Ishikawa (cell line): ENCODE measurements at regions not wholly inside any gene's neighbourhood (a gene's known extent, or its start where the extent isn't known, plus 50 kb on each side); places are given as distances from the start of the nearest gene placed in this dataset.

Experiments used
- CEBPB ChIP-seq: IDR thresholded peaks from 2 replicates; pipeline ENCODE4 v1.6.1; 2012
- CREB1 ChIP-seq: IDR thresholded peaks from 2 replicates; pipeline ENCODE4 v1.6.1; 2012; ENCODE audit warnings: low read depth
- EGR1 ChIP-seq: IDR thresholded peaks from 2 replicates; pipeline ENCODE4 v1.6.1; 2012
- EP300 ChIP-seq: IDR thresholded peaks from 2 replicates; pipeline ENCODE4 v1.6.1; 2012; ENCODE audit warnings: borderline replicate concordance
- FOXM1 ChIP-seq: IDR thresholded peaks from 2 replicates; pipeline ENCODE4 v1.6.1; 2012; ENCODE audit warnings: low read depth, borderline replicate concordance
- MAX ChIP-seq: IDR thresholded peaks from 2 replicates; pipeline ENCODE4 v1.6.1; 2012
- NFIC ChIP-seq: IDR thresholded peaks from 2 replicates; pipeline ENCODE4 v1.6.1; 2012
- RAD21 ChIP-seq: IDR thresholded peaks from 2 replicates; pipeline ENCODE4 v1.6.1; 2012; ENCODE audit warnings: low read depth
- TAF1 ChIP-seq: IDR thresholded peaks from 2 replicates; pipeline ENCODE4 v1.6.1; 2012; ENCODE audit warnings: low read depth, mild to moderate bottlenecking
- TCF12 ChIP-seq: IDR thresholded peaks from 2 replicates; pipeline ENCODE4 v1.6.1; 2012; ENCODE audit warnings: low read depth
- TEAD4 ChIP-seq: IDR thresholded peaks from 2 replicates; pipeline ENCODE4 v1.6.1; 2012
- USF1 ChIP-seq: IDR thresholded peaks from 2 replicates; pipeline ENCODE4 v1.6.1; 2012
- YY1 ChIP-seq: IDR thresholded peaks from 2 replicates; pipeline ENCODE4 v1.6.1; 2012; ENCODE audit warnings: low read depth
- ZBTB7A ChIP-seq: IDR thresholded peaks from 2 replicates; pipeline ENCODE4 v1.6.1; 2012; ENCODE audit warnings: low read depth
- TF ChIP-seq, protein P1 (sequence below): IDR thresholded peaks from 2 replicates; pipeline ENCODE4 v1.6.1; 2012; ENCODE audit warnings: low read depth, mild to moderate bottlenecking

DNA sequence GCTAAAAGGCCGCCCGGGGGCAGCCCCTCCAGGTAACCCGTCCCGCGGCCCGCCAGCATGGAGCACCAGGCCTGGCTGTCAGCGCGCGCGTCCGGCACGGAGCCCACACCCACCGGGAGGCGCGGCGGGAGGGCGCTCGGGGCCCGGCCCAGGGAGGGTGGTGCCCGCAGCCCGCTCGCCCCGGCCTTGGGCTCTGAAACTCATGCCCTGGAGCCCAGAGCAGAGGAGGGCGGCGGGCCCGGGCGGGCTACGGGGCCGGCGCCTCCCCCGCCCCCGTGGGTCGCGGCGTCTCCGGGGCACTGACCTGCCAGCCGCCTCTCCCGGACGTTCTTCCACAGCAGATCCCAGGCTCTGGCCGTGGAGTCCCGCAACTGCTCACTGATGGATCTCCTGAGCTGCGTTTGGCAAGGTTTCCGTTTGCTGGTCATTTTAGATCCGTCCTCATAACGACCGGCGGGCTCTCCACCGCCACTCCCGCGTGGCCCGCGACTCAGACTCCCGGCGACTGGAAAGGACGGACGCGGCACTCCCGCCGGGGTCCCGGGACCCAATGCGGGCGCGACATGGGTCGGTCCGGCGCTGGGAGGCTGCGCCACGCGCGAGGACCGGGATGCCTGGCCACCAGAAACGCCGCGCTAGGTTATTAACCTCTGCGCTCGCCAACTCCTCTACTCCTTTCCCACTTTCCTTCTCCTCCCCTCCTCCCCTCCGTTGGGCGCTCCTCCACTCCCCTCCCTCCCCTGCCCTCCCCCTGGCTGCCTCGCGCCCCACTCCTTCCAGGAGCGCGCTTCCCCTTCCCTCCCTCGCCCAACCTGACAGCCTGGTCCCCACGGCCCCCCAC lies 64.7 kb upstream of the STARD13 start:
- TF ChIP-seq NFIC = peak; percentile 37; the same call in 1 of the 2 replicates
- TF ChIP-seq ZBTB7A = peak; percentile 52; the same call in 1 of the 2 replicates
- TF ChIP-seq FOXM1 = no peak
- TF ChIP-seq EP300 = no peak
- TF ChIP-seq, protein P1, sequence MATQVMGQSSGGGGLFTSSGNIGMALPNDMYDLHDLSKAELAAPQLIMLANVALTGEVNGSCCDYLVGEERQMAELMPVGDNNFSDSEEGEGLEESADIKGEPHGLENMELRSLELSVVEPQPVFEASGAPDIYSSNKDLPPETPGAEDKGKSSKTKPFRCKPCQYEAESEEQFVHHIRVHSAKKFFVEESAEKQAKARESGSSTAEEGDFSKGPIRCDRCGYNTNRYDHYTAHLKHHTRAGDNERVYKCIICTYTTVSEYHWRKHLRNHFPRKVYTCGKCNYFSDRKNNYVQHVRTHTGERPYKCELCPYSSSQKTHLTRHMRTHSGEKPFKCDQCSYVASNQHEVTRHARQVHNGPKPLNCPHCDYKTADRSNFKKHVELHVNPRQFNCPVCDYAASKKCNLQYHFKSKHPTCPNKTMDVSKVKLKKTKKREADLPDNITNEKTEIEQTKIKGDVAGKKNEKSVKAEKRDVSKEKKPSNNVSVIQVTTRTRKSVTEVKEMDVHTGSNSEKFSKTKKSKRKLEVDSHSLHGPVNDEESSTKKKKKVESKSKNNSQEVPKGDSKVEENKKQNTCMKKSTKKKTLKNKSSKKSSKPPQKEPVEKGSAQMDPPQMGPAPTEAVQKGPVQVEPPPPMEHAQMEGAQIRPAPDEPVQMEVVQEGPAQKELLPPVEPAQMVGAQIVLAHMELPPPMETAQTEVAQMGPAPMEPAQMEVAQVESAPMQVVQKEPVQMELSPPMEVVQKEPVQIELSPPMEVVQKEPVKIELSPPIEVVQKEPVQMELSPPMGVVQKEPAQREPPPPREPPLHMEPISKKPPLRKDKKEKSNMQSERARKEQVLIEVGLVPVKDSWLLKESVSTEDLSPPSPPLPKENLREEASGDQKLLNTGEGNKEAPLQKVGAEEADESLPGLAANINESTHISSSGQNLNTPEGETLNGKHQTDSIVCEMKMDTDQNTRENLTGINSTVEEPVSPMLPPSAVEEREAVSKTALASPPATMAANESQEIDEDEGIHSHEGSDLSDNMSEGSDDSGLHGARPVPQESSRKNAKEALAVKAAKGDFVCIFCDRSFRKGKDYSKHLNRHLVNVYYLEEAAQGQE = no peak
- TF ChIP-seq CREB1 = no peak
- TF ChIP-seq USF1 = no peak
- TF ChIP-seq YY1 = 0 out of 2 replicates have a peak, but pooled peaks have one; percentile 8
- TF ChIP-seq EGR1 = no peak
- 0 out of 2 replicates have a peak, but pooled peaks have one; percentile 4 for TF ChIP-seq RAD21
- TF ChIP-seq TAF1 = peak; percentile 42
- TF ChIP-seq MAX = peak; percentile 57; the same call in 1 of the 2 replicates
- no peak for TF ChIP-seq CEBPB
- no peak for TF ChIP-seq TEAD4
- TF ChIP-seq TCF12 = 0 out of 2 replicates have a peak, but pooled peaks have one; percentile 10

DNA sequence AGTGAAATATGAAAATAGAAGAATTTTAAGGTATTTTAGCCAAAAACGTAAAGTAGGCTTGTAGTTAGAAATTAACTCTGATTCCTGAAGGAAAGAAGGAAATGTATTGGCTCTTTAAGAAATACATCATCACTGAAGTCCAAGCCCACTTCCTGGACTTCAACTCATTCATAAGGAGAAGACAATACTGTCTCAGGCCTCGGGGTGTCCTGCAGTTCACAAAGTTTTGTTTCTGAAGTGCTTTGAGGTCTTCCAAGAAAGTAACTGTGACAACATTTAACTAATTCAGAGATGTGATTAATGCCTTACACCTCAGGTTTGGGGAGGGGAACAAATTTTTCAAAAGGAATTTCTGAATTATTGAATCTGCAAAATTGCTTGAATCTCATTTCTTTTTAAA lies 65.8 kb upstream of the STARD13 start:
- TF ChIP-seq TAF1 (no peak), EP300 (no peak), EGR1 (no peak), USF1 (no peak), ZBTB7A (no peak), MAX (no peak), YY1 (no peak), FOXM1 (no peak)

DNA sequence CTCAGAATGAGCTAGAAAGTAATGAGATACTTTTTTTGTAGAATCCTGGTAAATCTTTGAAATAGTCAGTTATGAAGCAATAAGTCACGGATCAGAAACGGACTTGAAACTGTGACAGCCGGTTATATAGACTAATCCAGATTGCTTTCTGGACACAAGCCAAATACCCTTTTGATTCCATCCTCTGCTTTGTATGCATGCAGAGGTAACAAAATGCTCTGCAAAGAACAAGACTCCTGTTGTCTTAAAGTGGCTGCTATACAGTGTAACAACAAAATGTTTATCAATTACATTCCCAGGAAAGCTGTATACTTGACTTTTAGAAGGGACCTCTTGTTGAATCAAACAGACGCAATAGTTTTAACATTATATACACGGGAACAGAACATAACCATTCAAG lies 66.5 kb upstream of the STARD13 start:
- TF ChIP-seq NFIC = 0 out of 2 replicates have a peak, but pooled peaks have one; percentile 46
- no peak for TF ChIP-seq EP300
- no peak for TF ChIP-seq EGR1

- TF ChIP-seq NFIC (no peak), USF1 (no peak), TAF1 (no peak), EGR1 (no peak), ZBTB7A (no peak), EP300 (no peak)
Observed at GRCh38 chr13:33352526-33352925, 67.0 kb upstream of the STARD13 start.

DNA sequence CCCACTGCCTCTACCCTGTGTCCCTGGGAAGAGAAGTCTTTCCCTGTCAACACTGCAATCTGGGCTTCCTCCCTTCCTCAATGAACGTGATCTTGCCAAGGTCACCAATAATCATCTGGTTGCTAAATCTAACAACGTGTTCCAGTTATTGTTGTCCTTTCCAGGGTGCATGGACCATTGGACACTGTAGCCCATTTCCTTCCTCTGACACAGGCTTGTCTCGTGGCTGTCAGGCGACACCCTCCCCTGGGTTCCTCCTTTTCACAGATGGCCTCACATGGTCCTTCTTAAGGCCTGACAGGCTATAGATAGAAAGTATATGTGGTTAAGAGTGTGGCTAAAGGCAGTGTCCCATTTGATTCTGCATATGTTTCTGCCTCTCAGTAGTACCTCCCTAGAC lies 67.7 kb upstream of the STARD13 start:
- no peak for TF ChIP-seq TCF12
- no peak for TF ChIP-seq RAD21
- TF ChIP-seq, protein P1 = no peak
- no peak for TF ChIP-seq TEAD4
- no peak for TF ChIP-seq MAX
- TF ChIP-seq CEBPB = no peak
- TF ChIP-seq TAF1 = no peak

DNA sequence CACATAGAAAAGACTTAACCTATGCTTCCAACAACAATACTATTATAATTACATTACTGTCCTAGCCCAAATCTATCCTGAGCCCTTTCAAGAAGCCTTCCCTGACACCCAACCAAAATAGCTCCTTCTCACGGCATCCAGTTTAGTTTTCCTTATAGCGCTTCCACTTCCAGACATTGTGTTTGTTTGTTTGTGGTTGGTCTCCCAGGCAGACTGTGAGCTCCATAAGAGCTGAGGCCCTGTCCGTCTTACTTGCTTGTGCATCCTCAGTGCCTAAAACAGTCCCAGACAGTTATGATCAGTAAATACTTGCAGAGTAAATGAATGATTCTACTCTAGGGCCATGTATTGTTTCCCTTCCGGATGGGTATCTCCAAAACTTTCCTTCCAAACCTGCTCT lies 68.1 kb upstream of the STARD13 start:
- TF ChIP-seq MAX (no peak), TAF1 (no peak), CREB1 (no peak), ZBTB7A (no peak), TCF12 (no peak), NFIC (no peak), RAD21 (no peak), CEBPB (no peak), USF1 (no peak), TEAD4 (no peak), EGR1 (no peak), EP300 (no peak), FOXM1 (no peak), YY1 (no peak)
- TF ChIP-seq, protein P1 = no peak
